ENCODE measurements at regions not wholly inside any gene's neighbourhood (a gene's known extent, or its start where the extent isn't known, plus 50 kb on each side); places are given as distances from the start of the nearest gene placed in this dataset.
"Not testable (repeated sequence)": the region's sequence is repeated elsewhere in the genome, so short reads cannot be mapped to it uniquely, and the experiment has no call there.

- DNase-seq = no peak
Measured at GRCh38 chr13:58666331-58666730, 1034.8 kb downstream of the PCDH17 start.

GRCh38 chr13:58667096-58667495 is 1035.6 kb downstream of the PCDH17 start:
- no peak for DNase-seq

GRCh38 chr13:58680115-58680514 is 1048.6 kb downstream of the PCDH17 start:
- DNase-seq = no peak

- no peak for DNase-seq
Measured at GRCh38 chr13:58682616-58683015, 1051.1 kb downstream of the PCDH17 start.

- no peak for DNase-seq
Measured at GRCh38 chr13:58687148-58687547, 1055.6 kb downstream of the PCDH17 start.

- no peak for DNase-seq
Measured at GRCh38 chr13:58698531-58698930, 1067.0 kb downstream of the PCDH17 start.

GRCh38 chr13:58704953-58705352 is 1073.4 kb downstream of the PCDH17 start:
- no peak for DNase-seq

- no peak for DNase-seq
Measured at GRCh38 chr13:58706421-58706820, 1074.9 kb downstream of the PCDH17 start.

- DNase-seq = no peak
Measured at GRCh38 chr13:58712191-58712590, 1080.6 kb downstream of the PCDH17 start.

- not testable (repeated sequence) for DNase-seq
Measured at GRCh38 chr13:58714016-58714415, 1082.5 kb downstream of the PCDH17 start.

GRCh38 chr13:58721273-58721672 is 1089.7 kb downstream of the PCDH17 start:
- DNase-seq = no peak

- no peak for DNase-seq
Measured at GRCh38 chr13:58728126-58728525, 1096.6 kb downstream of the PCDH17 start.

GRCh38 chr13:58729361-58729760 is 1097.8 kb downstream of the PCDH17 start:
- DNase-seq = no peak

GRCh38 chr13:58744686-58745085 is 1113.1 kb downstream of the PCDH17 start:
- DNase-seq = no peak

- no peak for DNase-seq
Measured at GRCh38 chr13:58767566-58767965, 1136.0 kb downstream of the PCDH17 start.

GRCh38 chr13:58773280-58773859 is 1141.8 kb downstream of the PCDH17 start:
- no peak for DNase-seq

- no peak for DNase-seq
Measured at GRCh38 chr13:58782736-58783135, 1151.2 kb downstream of the PCDH17 start.

GRCh38 chr13:58792854-58793253 is 1161.3 kb downstream of the PCDH17 start:
- no peak for DNase-seq

GRCh38 chr13:58795715-58796114 is 1164.2 kb downstream of the PCDH17 start:
- no peak for DNase-seq

GRCh38 chr13:58804832-58805231 is 1173.3 kb downstream of the PCDH17 start:
- no peak for DNase-seq

GRCh38 chr13:58806401-58806800 is 1174.9 kb downstream of the PCDH17 start:
- DNase-seq = no peak

GRCh38 chr13:58823701-58824100 is 1192.2 kb downstream of the PCDH17 start:
- DNase-seq = no peak

- DNase-seq = no peak
Measured at GRCh38 chr13:58827904-58828303, 1196.4 kb downstream of the PCDH17 start.

GRCh38 chr13:58830841-58831240 is 1199.3 kb downstream of the PCDH17 start:
- no peak for DNase-seq

GRCh38 chr13:58838615-58839014 is 1207.1 kb downstream of the PCDH17 start:
- no peak for DNase-seq

Data from effector CD8-positive, alpha-beta T cell (primary cell).